22Rv1 (cell line): ENCODE measurements at regions not wholly inside any gene's neighbourhood (a gene's known extent, or its start where the extent isn't known, plus 50 kb on each side); places are given as distances from the start of the nearest gene placed in this dataset.

Experiments used
- ZFX ChIP-seq: fragments of 450-650 bp; IDR thresholded peaks from 2 replicates; pipeline ENCODE4 v1.6.1; 2017; ENCODE audit warnings: antibody characterized with exemption, borderline replicate concordance
- TF ChIP-seq, protein P1 (sequence below): fragments of 450-650 bp; IDR thresholded peaks from 2 replicates; pipeline ENCODE4 v1.5.1; 2017; ENCODE audit warnings: mild to moderate bottlenecking

DNA sequence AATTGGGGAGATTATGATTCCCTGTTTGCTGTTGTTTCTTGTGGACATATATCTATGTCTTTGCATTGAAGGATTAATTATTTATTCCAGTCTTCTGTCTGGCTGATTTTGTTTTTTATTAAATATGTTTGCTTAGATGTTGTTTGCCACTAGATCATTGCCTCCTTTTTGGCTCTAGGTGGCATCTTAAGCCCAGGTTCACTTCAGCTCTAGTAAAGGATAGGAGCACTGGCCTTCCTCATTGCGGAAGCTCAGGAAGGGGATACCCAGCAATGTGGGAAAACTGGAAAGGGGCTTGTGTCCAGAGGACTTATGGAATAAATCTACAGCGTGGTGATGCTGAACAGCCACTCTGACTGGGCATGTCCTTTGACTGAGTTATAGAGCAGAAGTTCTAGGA is 821.6 kb downstream of the PDCD6IP start:
- TF ChIP-seq, protein P1, sequence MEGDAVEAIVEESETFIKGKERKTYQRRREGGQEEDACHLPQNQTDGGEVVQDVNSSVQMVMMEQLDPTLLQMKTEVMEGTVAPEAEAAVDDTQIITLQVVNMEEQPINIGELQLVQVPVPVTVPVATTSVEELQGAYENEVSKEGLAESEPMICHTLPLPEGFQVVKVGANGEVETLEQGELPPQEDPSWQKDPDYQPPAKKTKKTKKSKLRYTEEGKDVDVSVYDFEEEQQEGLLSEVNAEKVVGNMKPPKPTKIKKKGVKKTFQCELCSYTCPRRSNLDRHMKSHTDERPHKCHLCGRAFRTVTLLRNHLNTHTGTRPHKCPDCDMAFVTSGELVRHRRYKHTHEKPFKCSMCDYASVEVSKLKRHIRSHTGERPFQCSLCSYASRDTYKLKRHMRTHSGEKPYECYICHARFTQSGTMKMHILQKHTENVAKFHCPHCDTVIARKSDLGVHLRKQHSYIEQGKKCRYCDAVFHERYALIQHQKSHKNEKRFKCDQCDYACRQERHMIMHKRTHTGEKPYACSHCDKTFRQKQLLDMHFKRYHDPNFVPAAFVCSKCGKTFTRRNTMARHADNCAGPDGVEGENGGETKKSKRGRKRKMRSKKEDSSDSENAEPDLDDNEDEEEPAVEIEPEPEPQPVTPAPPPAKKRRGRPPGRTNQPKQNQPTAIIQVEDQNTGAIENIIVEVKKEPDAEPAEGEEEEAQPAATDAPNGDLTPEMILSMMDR = no peak; the same call in 1 of the 2 replicates
- no peak for TF ChIP-seq ZFX
